ENCODE measurements at regions not wholly inside any gene's neighbourhood (a gene's known extent, or its start where the extent isn't known, plus 50 kb on each side); places are given as distances from the start of the nearest gene placed in this dataset.

DNA sequence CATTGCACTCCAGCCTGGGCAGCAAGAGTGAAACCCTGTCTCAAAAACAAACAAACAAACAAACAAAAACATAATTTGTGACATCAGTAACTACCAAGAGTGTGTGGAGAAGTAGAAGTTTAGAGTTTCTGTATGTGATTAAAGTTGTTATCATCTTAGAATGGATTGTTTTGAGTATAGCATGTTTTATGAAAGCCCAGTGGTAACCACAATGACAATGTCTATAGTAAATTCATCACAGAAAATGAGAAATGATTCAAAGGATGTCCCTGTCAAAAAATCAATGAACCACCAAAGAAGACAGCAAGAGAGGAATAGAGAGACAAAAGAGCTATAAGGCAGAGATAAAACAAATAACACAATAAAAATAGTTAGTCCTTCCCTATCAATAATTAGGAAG is 1299.2 kb downstream of the CNTNAP5 start:
- TF ChIP-seq, protein P1, sequence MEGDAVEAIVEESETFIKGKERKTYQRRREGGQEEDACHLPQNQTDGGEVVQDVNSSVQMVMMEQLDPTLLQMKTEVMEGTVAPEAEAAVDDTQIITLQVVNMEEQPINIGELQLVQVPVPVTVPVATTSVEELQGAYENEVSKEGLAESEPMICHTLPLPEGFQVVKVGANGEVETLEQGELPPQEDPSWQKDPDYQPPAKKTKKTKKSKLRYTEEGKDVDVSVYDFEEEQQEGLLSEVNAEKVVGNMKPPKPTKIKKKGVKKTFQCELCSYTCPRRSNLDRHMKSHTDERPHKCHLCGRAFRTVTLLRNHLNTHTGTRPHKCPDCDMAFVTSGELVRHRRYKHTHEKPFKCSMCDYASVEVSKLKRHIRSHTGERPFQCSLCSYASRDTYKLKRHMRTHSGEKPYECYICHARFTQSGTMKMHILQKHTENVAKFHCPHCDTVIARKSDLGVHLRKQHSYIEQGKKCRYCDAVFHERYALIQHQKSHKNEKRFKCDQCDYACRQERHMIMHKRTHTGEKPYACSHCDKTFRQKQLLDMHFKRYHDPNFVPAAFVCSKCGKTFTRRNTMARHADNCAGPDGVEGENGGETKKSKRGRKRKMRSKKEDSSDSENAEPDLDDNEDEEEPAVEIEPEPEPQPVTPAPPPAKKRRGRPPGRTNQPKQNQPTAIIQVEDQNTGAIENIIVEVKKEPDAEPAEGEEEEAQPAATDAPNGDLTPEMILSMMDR (IDR thresholded peaks at IDR 0.05; ENCODE audit: low read depth, low read length, missing input control) = no peak
- TF ChIP-seq JUND (IDR thresholded peaks at IDR 0.05) = no peak
- TF ChIP-seq, protein P2, sequence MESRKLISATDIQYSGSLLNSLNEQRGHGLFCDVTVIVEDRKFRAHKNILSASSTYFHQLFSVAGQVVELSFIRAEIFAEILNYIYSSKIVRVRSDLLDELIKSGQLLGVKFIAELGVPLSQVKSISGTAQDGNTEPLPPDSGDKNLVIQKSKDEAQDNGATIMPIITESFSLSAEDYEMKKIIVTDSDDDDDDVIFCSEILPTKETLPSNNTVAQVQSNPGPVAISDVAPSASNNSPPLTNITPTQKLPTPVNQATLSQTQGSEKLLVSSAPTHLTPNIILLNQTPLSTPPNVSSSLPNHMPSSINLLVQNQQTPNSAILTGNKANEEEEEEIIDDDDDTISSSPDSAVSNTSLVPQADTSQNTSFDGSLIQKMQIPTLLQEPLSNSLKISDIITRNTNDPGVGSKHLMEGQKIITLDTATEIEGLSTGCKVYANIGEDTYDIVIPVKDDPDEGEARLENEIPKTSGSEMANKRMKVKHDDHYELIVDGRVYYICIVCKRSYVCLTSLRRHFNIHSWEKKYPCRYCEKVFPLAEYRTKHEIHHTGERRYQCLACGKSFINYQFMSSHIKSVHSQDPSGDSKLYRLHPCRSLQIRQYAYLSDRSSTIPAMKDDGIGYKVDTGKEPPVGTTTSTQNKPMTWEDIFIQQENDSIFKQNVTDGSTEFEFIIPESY (IDR thresholded peaks at IDR 0.05) = no peak
- TF ChIP-seq, protein P3, sequence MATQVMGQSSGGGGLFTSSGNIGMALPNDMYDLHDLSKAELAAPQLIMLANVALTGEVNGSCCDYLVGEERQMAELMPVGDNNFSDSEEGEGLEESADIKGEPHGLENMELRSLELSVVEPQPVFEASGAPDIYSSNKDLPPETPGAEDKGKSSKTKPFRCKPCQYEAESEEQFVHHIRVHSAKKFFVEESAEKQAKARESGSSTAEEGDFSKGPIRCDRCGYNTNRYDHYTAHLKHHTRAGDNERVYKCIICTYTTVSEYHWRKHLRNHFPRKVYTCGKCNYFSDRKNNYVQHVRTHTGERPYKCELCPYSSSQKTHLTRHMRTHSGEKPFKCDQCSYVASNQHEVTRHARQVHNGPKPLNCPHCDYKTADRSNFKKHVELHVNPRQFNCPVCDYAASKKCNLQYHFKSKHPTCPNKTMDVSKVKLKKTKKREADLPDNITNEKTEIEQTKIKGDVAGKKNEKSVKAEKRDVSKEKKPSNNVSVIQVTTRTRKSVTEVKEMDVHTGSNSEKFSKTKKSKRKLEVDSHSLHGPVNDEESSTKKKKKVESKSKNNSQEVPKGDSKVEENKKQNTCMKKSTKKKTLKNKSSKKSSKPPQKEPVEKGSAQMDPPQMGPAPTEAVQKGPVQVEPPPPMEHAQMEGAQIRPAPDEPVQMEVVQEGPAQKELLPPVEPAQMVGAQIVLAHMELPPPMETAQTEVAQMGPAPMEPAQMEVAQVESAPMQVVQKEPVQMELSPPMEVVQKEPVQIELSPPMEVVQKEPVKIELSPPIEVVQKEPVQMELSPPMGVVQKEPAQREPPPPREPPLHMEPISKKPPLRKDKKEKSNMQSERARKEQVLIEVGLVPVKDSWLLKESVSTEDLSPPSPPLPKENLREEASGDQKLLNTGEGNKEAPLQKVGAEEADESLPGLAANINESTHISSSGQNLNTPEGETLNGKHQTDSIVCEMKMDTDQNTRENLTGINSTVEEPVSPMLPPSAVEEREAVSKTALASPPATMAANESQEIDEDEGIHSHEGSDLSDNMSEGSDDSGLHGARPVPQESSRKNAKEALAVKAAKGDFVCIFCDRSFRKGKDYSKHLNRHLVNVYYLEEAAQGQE (IDR thresholded peaks at IDR 0.05) = no peak
- TF ChIP-seq, protein P4, sequence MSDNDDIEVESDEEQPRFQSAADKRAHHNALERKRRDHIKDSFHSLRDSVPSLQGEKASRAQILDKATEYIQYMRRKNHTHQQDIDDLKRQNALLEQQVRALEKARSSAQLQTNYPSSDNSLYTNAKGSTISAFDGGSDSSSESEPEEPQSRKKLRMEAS (IDR thresholded peaks at IDR 0.05) = no peak
- TF ChIP-seq, protein P5, sequence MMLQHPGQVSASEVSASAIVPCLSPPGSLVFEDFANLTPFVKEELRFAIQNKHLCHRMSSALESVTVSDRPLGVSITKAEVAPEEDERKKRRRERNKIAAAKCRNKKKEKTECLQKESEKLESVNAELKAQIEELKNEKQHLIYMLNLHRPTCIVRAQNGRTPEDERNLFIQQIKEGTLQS (IDR thresholded peaks at IDR 0.05) = no peak
- no peak for TF ChIP-seq FOXA1 (IDR thresholded peaks at IDR 0.05)
- TF ChIP-seq TAF1 (conservative IDR thresholded peaks at IDR 0.05) = no peak
- no peak for TF ChIP-seq YY1 (IDR thresholded peaks at IDR 0.05)
- no peak for TF ChIP-seq EGR1 (IDR thresholded peaks at IDR 0.05; ENCODE audit: low read depth in 2 of 2)
